HG03135 (cell line): ENCODE measurements at regions not wholly inside any gene's neighbourhood (a gene's known extent, or its start where the extent isn't known, plus 50 kb on each side); places are given as distances from the start of the nearest gene placed in this dataset.

Experiments
- ATAC-seq: cut with Tn5 transposase; IDR thresholded peaks from one replicate; pipeline ENCODE4 v1.9.1; 2021; ENCODE audit warnings: mild to moderate bottlenecking, moderate library complexity; ENCODE audit not compliant: unreplicated experiment

GRCh38 chr1:108016451-108016920 is 51.5 kb upstream of the VAV3 start:
- ATAC-seq, result no peak
